ENCODE measurements at regions not wholly inside any gene's neighbourhood (a gene's known extent, or its start where the extent isn't known, plus 50 kb on each side); places are given as distances from the start of the nearest gene placed in this dataset.
"Not testable (repeated sequence)": the region's sequence is repeated elsewhere in the genome, so short reads cannot be mapped to it uniquely, and the experiment has no call there.

GRCh38 chr15:20785151-20785936 lies 80.8 kb downstream of the POTEB2 start:
- H3K4me3 Mint-ChIP-seq, H3K27ac Mint-ChIP-seq, H3K4me1 Mint-ChIP-seq, ATAC-seq, DNase-seq, H3K9me3 Mint-ChIP-seq, H3K27me3 Mint-ChIP-seq, H3K36me3 Mint-ChIP-seq, POLR2A ChIA-PET: not testable (repeated sequence)

GRCh38 chr15:20783598-20784184 lies 82.4 kb downstream of the POTEB2 start:
- ATAC-seq, H3K4me3 Mint-ChIP-seq, DNase-seq, H3K27ac Mint-ChIP-seq, H3K27me3 Mint-ChIP-seq, H3K36me3 Mint-ChIP-seq, POLR2A ChIA-PET, H3K4me1 Mint-ChIP-seq, H3K9me3 Mint-ChIP-seq: not testable (repeated sequence)

GRCh38 chr15:20775412-20775811 lies 90.7 kb downstream of the POTEB2 start:
- POLR2A ChIA-PET, DNase-seq, H3K27me3 Mint-ChIP-seq, H3K9me3 Mint-ChIP-seq, H3K4me3 Mint-ChIP-seq, H3K36me3 Mint-ChIP-seq, H3K27ac Mint-ChIP-seq, ATAC-seq, H3K4me1 Mint-ChIP-seq: not testable (repeated sequence)

- H3K4me3 Mint-ChIP-seq, DNase-seq, H3K27me3 Mint-ChIP-seq, POLR2A ChIA-PET, H3K36me3 Mint-ChIP-seq, H3K27ac Mint-ChIP-seq, H3K9me3 Mint-ChIP-seq, H3K4me1 Mint-ChIP-seq, ATAC-seq: not testable (repeated sequence)
Measured at GRCh38 chr15:20767943-20768342, 98.2 kb downstream of the POTEB2 start.

GRCh38 chr15:20762422-20762821 lies 103.7 kb downstream of the POTEB2 start:
- H3K36me3 Mint-ChIP-seq, H3K9me3 Mint-ChIP-seq, H3K4me3 Mint-ChIP-seq, H3K4me1 Mint-ChIP-seq, H3K27ac Mint-ChIP-seq, POLR2A ChIA-PET, ATAC-seq, H3K27me3 Mint-ChIP-seq, DNase-seq: not testable (repeated sequence)

- ATAC-seq, H3K36me3 Mint-ChIP-seq, H3K27ac Mint-ChIP-seq, H3K4me1 Mint-ChIP-seq, H3K9me3 Mint-ChIP-seq, DNase-seq, POLR2A ChIA-PET, H3K27me3 Mint-ChIP-seq: not testable (repeated sequence)
- H3K4me3 Mint-ChIP-seq = peak overlapping the region in 1 of 10 donors; percentile 74
Measured at GRCh38 chr15:20756440-20756839, 109.7 kb downstream of the POTEB2 start.

GRCh38 chr15:20755665-20756398 lies 110.3 kb downstream of the POTEB2 start:
- POLR2A ChIA-PET, H3K36me3 Mint-ChIP-seq, H3K9me3 Mint-ChIP-seq, H3K27me3 Mint-ChIP-seq, H3K4me1 Mint-ChIP-seq: not testable (repeated sequence)
- H3K27ac Mint-ChIP-seq = peak overlapping the region in 1 of 10 donors; percentile 41
- H3K4me3 Mint-ChIP-seq = peak overlapping the region in 1 of 10 donors; percentile 74
- DNase-seq (peak in 3 of 10 donors; percentile 4 to 22 (median 16)), ATAC-seq (peak; percentile 29 to 33)

- H3K27ac Mint-ChIP-seq, H3K36me3 Mint-ChIP-seq, ATAC-seq, H3K27me3 Mint-ChIP-seq, H3K4me1 Mint-ChIP-seq, DNase-seq, POLR2A ChIA-PET, H3K4me3 Mint-ChIP-seq, H3K9me3 Mint-ChIP-seq: not testable (repeated sequence)
Measured at GRCh38 chr15:20733493-20733892, 132.6 kb downstream of the POTEB2 start.
